Gastrocnemius medialis (tissue), 4 donors: ENCODE measurements at regions not wholly inside any gene's neighbourhood (a gene's known extent, or its start where the extent isn't known, plus 50 kb on each side); places are given as distances from the start of the nearest gene placed in this dataset.

Experiments
- CTCF ChIP-seq, 5 experiments: fragments of 450-650 bp in 3 of 5; fragments of 200-600 bp in 2 of 5; sonication (generic) in 2 of 5; IDR thresholded peaks in 4 of 5; conservative IDR thresholded peaks in 1 of 5; 1 replicate in 4 of 5; 2 replicates in 1 of 5; pipeline ENCODE4 v1.5.1; 2016 to 2019; ENCODE audit warnings: antibody characterized with exemption in 5 of 5, mild to moderate bottlenecking in 3 of 5, moderate library complexity in 3 of 5
- POLR2A ChIP-seq, 2 donors: fragments of 450-650 bp; IDR thresholded peaks; one replicate each; pipeline ENCODE4 v1.6.1; 2017; ENCODE audit warnings: antibody characterized with exemption in 2 of 2, mild to moderate bottlenecking in 2 of 2, moderate library complexity in 2 of 2

- TF ChIP-seq CTCF (IDR thresholded peaks at IDR 0.05 in 4 of 5, conservative IDR thresholded peaks at IDR 0.05 in 1 of 5) (no peak), POLR2A (IDR thresholded peaks at IDR 0.05) (no peak)
Measured at GRCh38 chr1:232274999-232275710, 354.8 kb downstream of the SIPA1L2 start.
